SK-N-MC (cell line): ENCODE measurements at regions not wholly inside any gene's neighbourhood (a gene's known extent, or its start where the extent isn't known, plus 50 kb on each side); places are given as distances from the start of the nearest gene placed in this dataset.

Experiments used
- EZH2 ChIP-seq: fragments of 200-600 bp; sonication (generic); IDR thresholded peaks from one replicate; pipeline ENCODE4 v1.6.1; 2017; ENCODE audit warnings: antibody characterized with exemption
- POLR2AphosphoS5 ChIP-seq: IDR thresholded peaks from 2 replicates; pipeline ENCODE4 v1.6.1; 2012; ENCODE audit warnings: mild to moderate bottlenecking, low read depth, low read length, borderline replicate concordance

DNA sequence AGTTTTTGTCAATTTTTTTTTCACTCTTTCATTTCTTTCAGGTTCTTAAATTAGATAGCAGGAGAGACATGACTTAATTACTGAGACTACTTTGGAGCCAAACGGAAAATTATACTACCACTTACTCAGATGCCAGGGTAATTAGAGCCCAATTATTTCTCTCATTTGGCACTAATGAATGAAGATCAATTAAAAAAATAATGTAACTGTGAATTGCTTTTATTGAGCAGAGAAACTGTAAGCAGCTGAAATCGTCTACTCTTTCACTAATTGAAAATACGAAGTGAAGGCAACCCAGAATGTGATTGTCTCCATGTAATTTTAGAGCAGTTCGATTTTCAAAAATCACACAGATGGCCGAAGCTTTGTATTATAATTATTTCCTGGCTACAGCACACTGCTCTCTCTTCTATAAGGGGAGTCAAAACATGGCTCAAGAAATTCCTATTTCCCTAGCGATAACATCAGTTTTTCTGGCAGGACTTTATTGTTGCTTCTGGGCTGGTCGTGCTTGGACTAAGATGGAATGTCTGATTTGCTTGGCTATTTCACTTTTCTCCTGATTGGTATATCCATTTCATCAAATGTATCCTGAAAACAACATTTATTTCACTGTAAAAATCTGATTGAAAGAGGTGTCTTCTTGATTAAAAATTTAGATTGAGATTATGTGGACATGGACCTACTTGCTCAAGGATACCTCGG is 55.8 kb upstream of the PDZRN3 start:
- no peak for TF ChIP-seq EZH2
- no peak for TF ChIP-seq POLR2AphosphoS5
